ENCODE measurements at regions not wholly inside any gene's neighbourhood (a gene's known extent, or its start where the extent isn't known, plus 50 kb on each side); places are given as distances from the start of the nearest gene placed in this dataset.

DNA sequence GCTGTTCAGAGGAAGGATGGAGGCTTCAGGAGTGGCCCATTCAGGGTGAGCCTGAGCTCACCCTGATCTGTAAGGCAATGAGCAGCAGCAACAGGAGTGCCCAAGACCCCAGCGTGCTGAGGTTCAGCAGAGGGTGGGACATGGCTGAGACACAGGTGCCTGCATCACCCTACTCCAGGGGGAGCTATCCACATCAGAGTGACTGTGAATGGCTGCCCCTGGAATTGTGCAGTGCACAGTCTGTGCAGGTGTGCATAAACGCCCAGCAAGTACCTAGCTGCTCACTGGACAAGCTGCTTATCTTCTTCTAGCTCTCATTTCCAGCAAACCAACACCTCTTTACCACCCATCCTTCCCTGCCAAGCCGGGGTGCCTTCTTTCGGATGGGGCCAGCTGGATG is 140.6 kb upstream of the PRMT8 start:
- peak in 1 of 2 donors; percentile 7 for TF ChIP-seq CTCF (conservative IDR thresholded peaks at IDR 0.05 in 1 of 2, IDR thresholded peaks at IDR 0.05 in 1 of 2; ENCODE audit: extremely low read depth in 1 of 2, insufficient read depth in 1 of 2, low read depth in 1 of 2, low read length in 2 of 2)
- no peak for TF ChIP-seq EZH2 (IDR thresholded peaks at IDR 0.05; ENCODE audit: borderline replicate concordance, low read length)

All from mammary epithelial cell (primary cell).